Amniotic epithelial cell (primary cell): ENCODE measurements at regions not wholly inside any gene's neighbourhood (a gene's known extent, or its start where the extent isn't known, plus 50 kb on each side); places are given as distances from the start of the nearest gene placed in this dataset.

Experiments
- DNase-seq: peaks from one replicate; pipeline ENCODE4 v3.0.0-alpha.2; 2010; ENCODE audit warnings: low read depth

DNA sequence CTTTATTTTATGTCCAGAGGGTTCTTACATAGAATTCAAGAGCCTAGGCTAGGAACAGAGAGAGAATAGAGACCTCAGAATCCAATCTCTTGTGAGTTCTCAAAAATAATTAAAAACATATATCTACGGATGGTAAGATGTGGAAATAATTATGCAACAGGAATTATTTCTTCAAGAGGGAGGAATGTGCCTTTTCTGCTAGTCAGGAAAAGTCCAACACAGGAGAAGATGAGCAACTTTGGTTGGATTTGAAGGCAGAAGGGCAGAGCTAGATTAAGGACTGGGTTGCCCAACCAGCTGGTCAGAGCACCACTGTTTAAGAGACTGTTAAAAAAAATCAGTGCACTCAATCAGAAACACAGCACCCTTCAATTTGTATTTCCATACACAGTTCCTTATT is 365.5 kb downstream of the ETNK1 start:
- DNase-seq, result no peak

DNA sequence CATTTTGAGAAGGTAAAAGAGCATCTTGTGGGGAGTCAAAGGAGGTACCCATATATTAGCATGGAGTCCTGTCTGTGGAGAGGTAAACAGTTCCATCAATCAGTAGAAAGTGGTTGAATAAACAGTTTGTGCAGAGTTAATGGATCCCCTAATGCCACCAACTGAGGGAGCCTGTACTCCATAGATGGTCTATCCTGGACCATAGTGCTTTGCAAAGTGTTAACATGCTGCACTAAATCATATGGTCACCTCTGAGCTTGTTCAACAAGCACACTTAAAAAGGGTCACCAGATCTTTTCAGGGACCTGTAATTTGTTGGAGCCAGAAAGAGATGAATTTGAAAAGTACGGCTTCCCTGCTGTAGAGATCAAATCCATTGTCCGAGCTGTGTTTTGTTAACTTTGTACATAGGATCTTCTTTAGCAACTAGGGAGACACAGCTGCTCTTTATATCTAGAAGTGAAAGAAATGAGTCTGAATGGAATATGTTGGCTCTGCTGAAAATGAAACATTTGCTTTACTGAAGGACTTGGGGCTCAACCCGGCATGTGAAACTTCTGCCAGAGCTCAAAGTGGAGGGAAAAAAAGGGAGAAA is 366.4 kb downstream of the ETNK1 start:
- no peak for DNase-seq

DNA sequence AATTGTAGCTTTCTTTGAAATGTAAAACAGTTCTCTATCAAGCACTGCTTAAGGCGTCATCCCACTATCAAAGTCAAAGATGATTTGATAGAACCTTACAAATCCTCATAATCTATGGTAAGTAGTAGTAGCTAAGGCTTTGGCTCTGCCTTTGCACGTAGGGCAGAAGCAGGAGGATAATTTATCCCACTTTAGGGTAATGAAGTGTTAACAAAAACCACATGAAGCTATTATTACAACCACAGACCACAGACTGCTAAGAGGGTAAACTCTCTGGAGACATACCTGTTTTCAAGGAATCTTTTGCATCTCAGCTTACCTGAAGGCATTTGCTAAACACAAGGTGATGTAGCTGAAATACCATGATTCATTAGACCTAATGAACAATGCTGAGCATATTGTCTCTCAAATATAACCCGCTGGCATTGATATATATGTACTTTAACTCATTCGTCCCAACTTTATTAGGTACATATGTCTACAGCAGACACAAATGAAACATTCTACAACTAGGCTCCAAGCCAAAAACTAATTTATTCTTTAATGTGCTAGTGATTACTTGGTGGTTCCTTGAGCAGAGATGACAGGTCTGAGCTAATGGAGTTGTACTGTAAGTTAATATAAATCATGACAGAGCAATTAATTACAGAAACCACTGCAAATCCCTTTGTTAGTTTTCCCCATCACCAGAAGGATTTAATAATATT is 368.8 kb downstream of the ETNK1 start:
- no peak for DNase-seq

- DNase-seq, result no peak
Measured at GRCh38 chr12:22994316-22994675, 369.3 kb downstream of the ETNK1 start.

- no peak for DNase-seq
Measured at GRCh38 chr12:23001487-23001886, 376.5 kb downstream of the ETNK1 start.

DNA sequence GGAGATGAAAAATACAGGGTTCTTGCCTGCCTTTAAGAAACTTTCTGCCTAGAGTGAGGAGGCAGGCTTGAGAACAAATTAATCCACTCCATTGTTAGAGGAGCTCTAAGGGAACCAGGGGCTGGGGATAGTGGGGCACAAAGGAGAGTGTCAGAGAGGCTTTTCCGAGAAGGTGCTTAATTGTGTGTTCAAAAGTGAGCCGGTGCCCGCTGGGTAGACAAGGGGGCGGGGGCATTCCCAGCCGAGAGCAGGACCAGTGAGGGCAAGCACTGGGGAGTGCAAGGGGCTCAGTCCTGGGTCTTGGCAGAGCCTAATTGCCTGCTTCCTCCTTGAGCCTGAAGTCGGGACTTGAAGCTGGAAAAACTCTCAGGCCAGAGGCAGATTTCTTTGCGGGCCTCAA is 377.4 kb downstream of the ETNK1 start:
- DNase-seq, result no peak

DNA sequence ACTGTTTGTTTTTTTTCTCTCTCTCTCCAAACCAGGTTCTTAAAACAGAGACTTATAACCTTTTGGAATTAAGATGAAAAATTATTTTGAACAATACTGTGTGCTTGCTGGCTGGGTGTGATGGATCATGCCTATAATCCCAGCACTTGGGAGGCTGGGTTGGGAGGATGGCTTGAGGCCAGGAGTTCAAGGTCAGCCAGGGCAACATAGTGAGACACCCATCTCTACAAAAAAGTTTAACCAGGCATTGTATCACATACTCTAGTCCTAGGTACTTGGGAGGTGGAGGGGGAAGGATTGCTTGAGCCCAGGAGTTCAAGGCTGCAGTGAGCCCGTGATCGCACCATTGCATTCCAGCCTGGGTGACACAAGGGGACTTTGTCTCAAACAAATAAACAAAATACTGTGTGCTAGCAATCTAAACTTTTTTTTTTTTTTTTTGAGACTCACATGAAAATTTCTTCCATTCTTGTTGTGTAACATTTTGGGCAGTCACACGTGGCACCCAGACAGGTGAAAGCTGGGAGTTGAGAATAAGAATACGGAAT is 379.6 kb downstream of the ETNK1 start:
- no peak for DNase-seq

- no peak for DNase-seq
Measured at GRCh38 chr12:23005387-23005786, 380.4 kb downstream of the ETNK1 start.

DNA sequence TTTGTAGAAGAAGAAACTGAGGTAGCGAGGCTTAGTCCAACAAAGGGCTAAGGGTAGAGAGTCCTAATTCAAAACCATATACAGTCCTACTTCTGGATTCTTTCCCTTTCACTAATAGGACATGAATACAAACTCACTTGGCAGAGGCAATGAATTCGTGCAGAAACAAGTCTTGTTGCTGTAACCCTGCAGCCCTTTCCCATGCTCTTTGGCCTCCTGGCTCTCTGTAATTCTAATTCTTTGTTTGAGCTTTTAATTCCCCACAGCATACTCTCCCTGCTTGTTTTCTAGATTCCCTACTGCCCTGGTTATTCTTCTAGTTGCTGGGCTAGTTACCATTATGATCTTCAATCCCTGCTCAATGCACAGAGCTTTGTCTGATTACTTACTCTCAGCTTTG is 381.4 kb downstream of the ETNK1 start:
- DNase-seq, result no peak

DNA sequence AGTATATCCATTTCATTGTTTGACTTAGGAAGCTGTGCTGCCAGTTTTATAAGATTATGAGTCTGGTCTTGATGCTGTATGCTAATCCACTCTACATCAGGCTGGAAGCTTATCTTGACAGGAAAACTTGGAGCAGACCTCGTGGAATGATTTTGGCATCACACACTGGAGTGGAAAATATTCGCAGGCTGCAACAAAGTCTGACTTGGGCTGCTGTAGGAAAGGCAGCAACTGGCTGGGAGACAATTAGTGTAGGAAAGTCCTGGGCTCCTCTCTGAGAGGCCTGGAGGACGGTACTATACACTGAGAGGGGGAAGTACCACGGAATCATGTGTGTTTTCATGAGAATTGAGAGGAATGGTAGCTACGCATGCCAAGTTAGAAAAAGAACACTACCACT is 383.7 kb downstream of the ETNK1 start:
- no peak for DNase-seq

- no peak for DNase-seq
Measured at GRCh38 chr12:23014749-23015148, 389.8 kb downstream of the ETNK1 start.

DNA sequence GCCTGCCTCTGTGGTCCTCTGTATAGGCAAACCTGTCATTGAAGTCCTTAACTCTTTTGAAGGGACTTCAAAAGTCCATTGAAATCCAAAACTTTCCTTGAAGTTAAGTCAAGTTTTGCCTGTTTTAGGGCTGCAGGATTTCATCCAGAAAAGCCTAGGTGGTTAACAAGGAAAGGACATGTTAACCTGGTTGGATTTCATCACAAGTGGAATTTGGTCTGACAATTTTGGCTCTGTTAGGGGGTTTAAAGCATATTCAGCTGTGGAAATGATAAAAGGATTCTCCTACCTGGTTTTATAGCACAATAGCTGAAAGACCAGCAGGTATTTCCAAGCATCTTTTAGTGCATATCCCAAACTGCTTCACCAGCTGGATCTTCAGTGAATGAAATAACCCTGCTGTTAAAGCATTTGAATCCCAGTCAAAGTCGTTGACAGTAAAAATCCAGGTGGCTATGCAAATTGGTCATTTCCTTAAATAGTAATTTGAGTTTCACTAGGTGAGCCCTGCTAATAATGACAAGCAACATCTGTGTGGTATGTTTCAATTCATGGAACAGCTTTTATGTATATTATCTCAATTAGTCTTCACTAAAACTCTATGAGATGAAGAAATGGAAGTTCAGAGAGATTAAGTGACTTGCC is 400.5 kb downstream of the ETNK1 start:
- DNase-seq, result no peak

- DNase-seq, result no peak
Measured at GRCh38 chr12:23028158-23028802, 403.3 kb downstream of the ETNK1 start.

- DNase-seq, result no peak
Measured at GRCh38 chr12:23029185-23029584, 404.2 kb downstream of the ETNK1 start.

DNA sequence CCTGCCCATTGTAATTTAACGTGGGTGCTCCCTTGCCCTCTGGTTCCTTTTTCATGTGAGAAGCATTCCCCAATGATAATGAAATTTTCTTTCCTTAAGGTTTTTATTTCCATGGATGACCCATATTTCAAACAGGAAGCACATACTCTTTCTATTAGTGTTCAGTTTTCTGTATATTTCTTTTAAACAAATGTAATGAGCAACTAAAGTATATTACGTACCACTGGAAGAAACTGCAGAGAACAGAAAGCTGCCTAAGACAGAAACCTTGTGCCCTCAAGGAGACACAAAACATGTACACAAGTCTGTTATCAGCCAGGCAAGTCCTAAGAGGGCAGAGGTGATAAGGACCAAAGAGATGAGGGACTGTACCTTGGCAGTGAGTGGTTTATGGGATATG is 414.9 kb downstream of the ETNK1 start:
- DNase-seq, result no peak

- no peak for DNase-seq
Measured at GRCh38 chr12:23041774-23042173, 416.8 kb downstream of the ETNK1 start.

GRCh38 chr12:23043646-23044045 is 418.7 kb downstream of the ETNK1 start:
- no peak for DNase-seq

DNA sequence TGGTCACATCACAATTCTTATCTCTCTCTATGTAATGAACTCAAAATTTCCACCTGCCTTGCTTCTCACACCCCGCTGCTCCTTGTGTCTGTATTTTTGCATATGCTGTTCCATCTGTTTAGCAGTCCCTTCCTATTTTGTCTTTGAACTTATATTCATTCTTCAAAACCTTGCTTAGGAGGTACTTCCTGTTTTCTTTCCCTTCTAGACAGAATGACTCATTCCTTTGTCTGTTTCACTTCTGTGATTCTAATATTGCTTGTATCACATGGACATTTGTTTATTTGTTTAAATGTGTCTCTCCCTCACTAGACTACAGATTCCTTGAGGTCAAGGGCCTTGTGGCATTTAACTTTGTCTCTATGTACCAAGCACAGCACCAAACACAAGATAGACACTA is 424.2 kb downstream of the ETNK1 start:
- peak; percentile 11 for DNase-seq

- DNase-seq, result peak; percentile 13
Measured at GRCh38 chr12:23055004-23055403, 430.0 kb downstream of the ETNK1 start.

GRCh38 chr12:23057571-23057970 is 432.6 kb downstream of the ETNK1 start:
- no peak for DNase-seq

DNA sequence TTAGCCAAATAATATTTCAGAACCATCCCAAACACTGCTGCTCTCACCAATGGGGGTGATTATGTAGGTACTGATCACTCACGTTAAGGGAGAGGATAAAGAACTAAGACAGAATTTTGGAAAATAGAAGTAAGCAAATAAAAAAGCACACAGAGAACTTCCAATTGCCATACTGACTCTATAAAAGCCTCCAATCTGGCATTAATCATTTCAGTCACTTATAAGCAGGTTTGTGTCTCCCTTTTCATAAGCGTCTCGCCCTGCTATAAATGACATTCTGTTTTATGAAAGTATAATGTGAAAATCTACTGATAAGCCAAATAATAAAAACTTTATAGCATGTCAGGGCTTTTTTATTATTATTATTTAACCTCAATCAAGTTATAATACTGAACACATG is 435.2 kb downstream of the ETNK1 start:
- no peak for DNase-seq

- no peak for DNase-seq
Measured at GRCh38 chr12:23063206-23063605, 438.2 kb downstream of the ETNK1 start.

DNA sequence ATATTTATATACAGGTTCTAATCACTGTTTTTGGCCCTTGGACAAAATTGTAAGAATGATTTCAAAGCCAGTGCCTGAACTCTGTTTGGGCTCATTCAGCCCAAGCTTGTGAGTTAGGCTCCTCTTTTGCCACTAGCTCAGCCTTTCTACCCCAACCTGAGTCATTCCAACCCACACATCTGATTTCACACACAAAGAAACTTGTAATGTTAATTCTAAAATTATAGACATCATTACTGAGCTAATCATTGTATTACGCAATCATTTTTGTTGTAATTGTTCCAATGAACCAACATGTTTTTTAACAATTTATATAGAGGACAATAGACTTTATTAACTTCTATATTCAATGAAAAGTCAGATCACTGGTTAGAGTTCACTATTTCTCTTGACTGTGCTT is 441.1 kb downstream of the ETNK1 start:
- peak; percentile 6 for DNase-seq
